Ishikawa (cell line): ENCODE measurements at regions not wholly inside any gene's neighbourhood (a gene's known extent, or its start where the extent isn't known, plus 50 kb on each side); places are given as distances from the start of the nearest gene placed in this dataset.

ENCODE experiments used
- CEBPB ChIP-seq: IDR thresholded peaks from 2 replicates; pipeline ENCODE4 v1.6.1; 2012
- CREB1 ChIP-seq: IDR thresholded peaks from 2 replicates; pipeline ENCODE4 v1.6.1; 2012; ENCODE audit warnings: low read depth
- EGR1 ChIP-seq: IDR thresholded peaks from 2 replicates; pipeline ENCODE4 v1.6.1; 2012
- EP300 ChIP-seq: IDR thresholded peaks from 2 replicates; pipeline ENCODE4 v1.6.1; 2012; ENCODE audit warnings: borderline replicate concordance
- FOXM1 ChIP-seq: IDR thresholded peaks from 2 replicates; pipeline ENCODE4 v1.6.1; 2012; ENCODE audit warnings: low read depth, borderline replicate concordance
- NFIC ChIP-seq: IDR thresholded peaks from 2 replicates; pipeline ENCODE4 v1.6.1; 2012
- RAD21 ChIP-seq: IDR thresholded peaks from 2 replicates; pipeline ENCODE4 v1.6.1; 2012; ENCODE audit warnings: low read depth
- REST ChIP-seq: IDR thresholded peaks from 2 replicates; pipeline ENCODE4 v1.6.1; 2012; ENCODE audit warnings: low read depth, mild to moderate bottlenecking
- TAF1 ChIP-seq: IDR thresholded peaks from 2 replicates; pipeline ENCODE4 v1.6.1; 2012; ENCODE audit warnings: low read depth, mild to moderate bottlenecking
- TCF12 ChIP-seq: IDR thresholded peaks from 2 replicates; pipeline ENCODE4 v1.6.1; 2012; ENCODE audit warnings: low read depth
- TEAD4 ChIP-seq: IDR thresholded peaks from 2 replicates; pipeline ENCODE4 v1.6.1; 2012
- YY1 ChIP-seq: IDR thresholded peaks from 2 replicates; pipeline ENCODE4 v1.6.1; 2012; ENCODE audit warnings: low read depth
- ZBTB7A ChIP-seq: IDR thresholded peaks from 2 replicates; pipeline ENCODE4 v1.6.1; 2012; ENCODE audit warnings: low read depth
- TF ChIP-seq, protein P1 (sequence below): IDR thresholded peaks from 2 replicates; pipeline ENCODE4 v1.6.1; 2012
- TF ChIP-seq, protein P2 (sequence below): IDR thresholded peaks from 2 replicates; pipeline ENCODE4 v1.6.1; 2012

DNA sequence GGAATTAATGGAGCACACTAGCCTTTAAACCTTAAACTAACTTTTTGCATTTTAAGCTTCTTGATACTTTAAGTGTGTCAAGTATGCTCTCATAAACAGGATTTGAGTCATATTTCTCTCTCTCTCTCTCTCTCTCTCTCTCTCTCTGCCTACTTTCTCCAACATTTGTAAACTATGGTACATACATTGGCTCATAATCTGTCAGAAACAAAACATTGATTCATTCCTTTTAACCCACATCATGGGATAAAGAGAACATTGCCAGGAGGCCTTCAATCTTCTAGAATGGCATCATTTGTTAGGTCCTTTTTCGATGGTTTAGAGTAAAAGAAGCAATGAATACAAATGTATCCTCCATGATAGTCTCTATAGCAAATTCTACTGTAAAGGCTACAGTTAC, 81.6 kb upstream of the RERGL start:
- TF ChIP-seq TEAD4 (no peak), FOXM1 (no peak), EP300 (no peak), REST (no peak), CREB1 (no peak), TCF12 (no peak), NFIC (no peak), CEBPB (no peak), EGR1 (no peak), TAF1 (no peak)
- TF ChIP-seq, protein P1, sequence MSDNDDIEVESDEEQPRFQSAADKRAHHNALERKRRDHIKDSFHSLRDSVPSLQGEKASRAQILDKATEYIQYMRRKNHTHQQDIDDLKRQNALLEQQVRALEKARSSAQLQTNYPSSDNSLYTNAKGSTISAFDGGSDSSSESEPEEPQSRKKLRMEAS = no peak
- TF ChIP-seq, protein P2, sequence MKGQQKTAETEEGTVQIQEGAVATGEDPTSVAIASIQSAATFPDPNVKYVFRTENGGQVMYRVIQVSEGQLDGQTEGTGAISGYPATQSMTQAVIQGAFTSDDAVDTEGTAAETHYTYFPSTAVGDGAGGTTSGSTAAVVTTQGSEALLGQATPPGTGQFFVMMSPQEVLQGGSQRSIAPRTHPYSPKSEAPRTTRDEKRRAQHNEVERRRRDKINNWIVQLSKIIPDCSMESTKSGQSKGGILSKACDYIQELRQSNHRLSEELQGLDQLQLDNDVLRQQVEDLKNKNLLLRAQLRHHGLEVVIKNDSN = no peak

DNA sequence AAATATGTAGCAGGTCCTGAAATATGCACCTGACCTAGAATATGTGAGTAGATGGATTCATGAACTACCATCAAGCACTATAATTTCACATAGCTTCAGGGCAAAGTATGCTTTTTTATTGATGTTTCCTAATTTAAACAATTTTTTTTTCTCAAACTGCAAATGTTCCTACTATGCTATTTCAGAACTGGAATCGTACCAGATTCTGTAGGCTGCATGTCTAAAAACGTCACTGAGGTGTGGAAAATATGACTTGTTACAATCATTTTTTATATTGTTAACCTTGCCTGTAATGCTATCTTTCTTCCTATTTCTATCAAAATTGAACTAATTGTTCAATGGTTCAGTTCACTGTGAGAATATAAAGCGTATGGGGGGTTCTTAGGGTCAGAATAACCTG, 78.0 kb upstream of the RERGL start:
- TF ChIP-seq EGR1 (no peak), EP300 (no peak), CEBPB (no peak), TCF12 (no peak), RAD21 (no peak), ZBTB7A (no peak), REST (no peak)

- no peak for TF ChIP-seq YY1
- TF ChIP-seq NFIC = no peak
- no peak for TF ChIP-seq ZBTB7A
- TF ChIP-seq RAD21 = no peak
- no peak for TF ChIP-seq TAF1
- no peak for TF ChIP-seq FOXM1
- no peak for TF ChIP-seq REST
Measured at GRCh38 chr12:18165889-18166288, 75.9 kb upstream of the RERGL start.

- TF ChIP-seq EGR1 = no peak
- TF ChIP-seq NFIC = no peak
- TF ChIP-seq EP300 = no peak
- no peak for TF ChIP-seq CEBPB
- TF ChIP-seq RAD21 = no peak
- no peak for TF ChIP-seq CREB1
- TF ChIP-seq REST = no peak
- TF ChIP-seq, protein P2 = no peak
- no peak for TF ChIP-seq ZBTB7A
- no peak for TF ChIP-seq TCF12
- TF ChIP-seq, protein P1 = no peak
- TF ChIP-seq YY1 = no peak
- TF ChIP-seq TEAD4 = no peak
- TF ChIP-seq TAF1 = no peak
- TF ChIP-seq FOXM1 = no peak
Measured at GRCh38 chr12:18165422-18165871, 75.5 kb upstream of the RERGL start.
